ENCODE measurements at regions not wholly inside any gene's neighbourhood (a gene's known extent, or its start where the extent isn't known, plus 50 kb on each side); places are given as distances from the start of the nearest gene placed in this dataset.
A peak's percentile ranks its signal among the peaks of the same experiment; 100 is the strongest.

DNA sequence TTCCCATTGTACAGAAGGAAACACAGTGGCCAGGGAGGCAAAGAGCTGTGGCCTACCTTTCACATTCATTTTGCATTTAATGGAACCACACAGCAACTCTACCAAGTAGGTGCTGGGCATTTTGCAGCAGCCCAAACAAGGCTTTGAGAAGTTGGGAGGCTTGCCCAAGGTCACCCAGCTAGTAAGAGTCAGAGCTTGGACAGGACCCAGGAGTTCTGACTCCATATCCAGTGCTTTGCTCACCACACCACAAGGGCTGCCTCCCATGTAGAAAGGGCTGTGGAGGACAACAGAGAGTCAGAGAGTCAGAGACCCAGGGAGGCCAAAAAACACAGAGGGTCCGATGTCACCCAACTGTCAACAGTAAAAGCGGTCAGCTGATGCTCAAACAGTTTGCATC, 400.2 kb downstream of the BCL11B start:
- FAIRE-seq (no peak), DNase-seq (ENCODE audit: low spot score in 2 of 2) (no peak)

DNA sequence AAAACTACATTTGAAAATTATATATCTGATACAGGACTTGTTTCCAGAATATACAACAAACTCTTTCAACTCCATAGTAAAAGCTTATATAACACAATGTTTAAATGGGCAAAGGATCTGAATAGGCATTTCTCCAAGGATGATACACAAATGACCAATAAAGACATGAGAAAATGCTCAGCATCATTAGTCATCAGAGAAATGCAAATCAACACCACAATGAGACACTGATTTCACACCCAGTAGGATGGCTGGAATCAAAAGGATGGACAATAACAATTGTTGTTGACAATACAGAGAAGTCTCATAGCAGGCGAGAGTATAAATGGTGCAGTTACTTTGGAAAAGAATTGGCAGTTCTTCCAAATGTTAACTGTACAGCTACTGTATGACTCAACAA, 394.9 kb downstream of the BCL11B start:
- no peak for FAIRE-seq
- no peak for DNase-seq (ENCODE audit: low spot score in 2 of 2)

DNA sequence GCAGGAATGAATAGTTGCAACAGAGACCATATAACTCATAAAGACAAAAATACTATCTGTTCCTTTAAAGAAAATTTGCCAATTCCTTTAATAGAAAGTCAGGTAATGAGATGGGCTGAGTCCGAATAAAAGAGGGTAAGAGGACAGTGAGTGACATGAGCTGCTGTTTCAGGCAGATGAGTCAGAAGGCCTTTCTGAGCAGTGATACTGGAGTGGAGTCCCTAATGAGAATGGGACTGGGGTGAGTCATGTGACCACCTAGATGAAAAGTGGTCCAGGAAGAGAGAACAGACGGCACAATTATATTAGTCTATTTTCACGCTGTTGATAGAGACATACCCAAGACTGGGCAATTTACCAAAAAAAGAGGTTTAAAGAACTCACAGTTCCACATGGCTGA, 393.7 kb downstream of the BCL11B start:
- DNase-seq (ENCODE audit: low spot score in 2 of 2) (no peak), FAIRE-seq (no peak)

DNA sequence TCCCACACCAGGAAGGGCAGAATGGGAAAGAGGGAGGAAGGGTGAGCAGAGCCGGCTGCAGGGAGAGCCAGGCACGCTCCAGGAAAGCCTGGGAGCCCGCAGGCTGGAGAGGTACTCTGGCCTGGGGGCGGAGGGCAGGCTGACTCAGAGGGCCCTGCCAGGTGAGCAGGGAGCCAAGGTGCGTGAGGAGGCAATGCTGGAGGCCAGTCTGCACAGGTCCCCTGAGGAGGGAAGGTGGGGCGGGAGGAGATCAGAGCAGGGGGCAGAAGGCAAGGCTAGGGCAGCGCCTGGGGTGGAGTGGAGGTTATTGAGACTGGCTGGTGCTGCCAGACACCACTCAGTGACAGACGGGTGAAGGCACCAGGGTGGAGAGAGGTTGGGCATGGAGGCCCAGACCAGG, 385.0 kb downstream of the BCL11B start:
- DNase-seq (ENCODE audit: low spot score in 2 of 2) (no peak), FAIRE-seq (no peak)

DNA sequence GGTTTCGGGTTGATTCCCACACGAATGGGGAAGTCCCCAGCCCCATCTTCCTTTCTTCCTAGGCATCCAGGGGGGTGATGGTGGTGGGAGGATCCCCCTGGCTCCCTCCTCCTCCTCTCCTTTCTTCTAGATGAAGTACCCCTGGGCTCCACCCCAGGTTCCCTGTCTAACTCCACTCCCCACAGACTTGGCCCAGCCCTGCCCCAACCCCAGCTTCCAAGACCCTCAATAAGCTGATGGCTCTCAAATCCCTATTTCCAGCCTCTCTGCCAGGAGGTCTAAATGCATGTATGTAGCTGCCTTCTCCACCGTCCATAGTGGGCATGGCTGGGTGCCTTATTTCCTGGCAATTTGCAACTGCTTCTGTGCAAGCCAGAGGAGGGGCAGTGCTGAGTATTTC, 383.7 kb downstream of the BCL11B start:
- FAIRE-seq (no peak), DNase-seq (ENCODE audit: low spot score in 2 of 2) (no peak)

DNA sequence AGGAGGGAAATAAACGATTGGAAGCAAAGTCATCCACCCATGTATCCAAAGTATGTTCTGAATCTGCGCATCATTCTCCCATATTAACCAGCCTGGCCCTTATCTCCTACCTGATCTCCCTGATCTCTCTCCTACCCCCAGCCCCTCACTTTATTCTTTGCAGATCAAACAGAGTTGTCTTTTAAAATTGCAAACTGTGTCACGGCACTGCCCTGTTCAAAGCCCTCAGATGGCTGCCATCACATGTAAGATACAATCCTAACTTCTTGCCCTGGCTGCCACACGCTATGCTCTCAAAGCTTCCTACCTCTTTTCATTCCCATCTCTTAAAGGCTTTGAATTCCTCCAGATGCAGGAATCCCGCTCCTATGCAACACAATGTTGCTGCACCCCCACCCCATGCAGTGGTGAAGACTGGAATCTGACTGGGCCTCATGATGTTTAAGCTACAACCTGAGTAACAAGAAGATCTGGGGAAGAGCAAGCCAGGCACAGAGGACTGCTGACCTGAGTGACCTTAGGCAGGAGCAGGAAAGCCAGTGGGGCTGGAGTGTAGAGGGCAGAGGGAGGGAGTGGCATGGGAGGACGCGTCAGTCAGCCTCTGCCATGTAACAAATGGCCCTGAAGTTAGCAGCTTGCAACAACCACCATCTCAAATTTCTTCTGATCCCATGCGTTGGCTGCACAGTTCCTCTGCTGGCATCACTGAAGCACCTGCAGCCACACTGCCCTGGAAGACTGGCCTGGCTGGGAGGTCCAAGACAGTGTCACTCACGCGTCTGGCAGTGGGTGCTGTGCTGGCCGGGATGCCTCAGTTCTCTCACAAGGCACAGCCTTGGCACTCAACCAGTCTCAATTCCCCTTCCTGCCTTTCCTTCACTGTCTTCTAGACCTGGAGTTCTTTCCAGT, 382.8 kb downstream of the BCL11B start:
- FAIRE-seq (no peak), DNase-seq (ENCODE audit: low spot score in 2 of 2) (no peak)

DNA sequence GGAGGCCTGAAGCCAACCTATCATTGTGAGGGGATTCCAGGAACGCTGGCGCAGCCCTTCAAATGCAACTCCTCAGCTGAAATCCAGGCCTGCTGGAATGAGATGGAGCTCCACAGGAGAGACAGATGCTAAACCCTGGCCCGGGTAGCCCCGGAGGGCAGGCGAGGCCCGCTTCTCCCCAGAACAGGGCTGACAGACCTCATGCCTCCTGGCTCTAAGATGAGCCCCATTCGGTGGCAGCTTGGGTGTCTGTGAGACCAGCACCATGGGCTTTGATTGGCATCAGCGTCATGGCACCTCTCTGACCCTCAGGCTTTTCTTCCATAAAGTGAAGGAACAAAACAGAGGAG, 382.2 kb downstream of the BCL11B start:
- DNase-seq (ENCODE audit: low spot score in 2 of 2): no peak
- FAIRE-seq: no peak

DNA sequence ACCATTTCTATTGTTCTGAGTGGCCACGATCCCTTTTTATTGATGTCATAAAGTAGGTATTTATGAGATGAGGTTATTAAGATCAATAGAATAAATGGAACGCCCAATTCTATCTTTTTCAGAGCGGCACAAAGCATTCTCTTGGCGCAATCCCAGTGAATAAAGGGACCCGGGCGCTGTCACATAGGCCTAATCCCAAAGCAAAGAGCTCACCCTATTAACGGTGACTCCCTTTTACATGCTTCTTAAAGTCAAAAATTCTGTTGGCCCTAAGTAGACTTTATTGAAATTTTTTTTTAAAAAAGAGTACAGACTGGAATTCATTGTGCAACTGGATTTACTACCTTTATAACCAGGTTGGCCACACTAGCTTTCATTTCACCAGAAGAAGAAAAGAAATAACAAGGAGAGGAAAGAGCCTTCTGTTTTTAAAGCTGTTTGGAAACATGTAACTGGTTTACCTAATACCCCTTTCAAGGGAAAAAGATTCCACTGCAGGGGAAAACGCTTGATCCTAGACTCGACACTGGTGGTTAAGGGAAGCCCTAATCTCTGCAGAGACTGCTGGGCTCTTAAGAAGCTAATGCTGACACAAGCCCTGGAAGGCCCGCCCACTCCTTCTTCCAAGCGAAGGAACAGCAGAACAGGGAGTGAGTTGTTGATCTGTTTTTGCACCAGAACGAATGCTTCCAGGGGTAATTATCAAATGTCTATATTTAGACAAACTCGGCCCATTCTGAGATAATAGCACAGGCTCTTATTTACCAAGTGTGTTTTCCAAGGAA, 381.2 kb downstream of the BCL11B start:
- FAIRE-seq (no peak), DNase-seq (ENCODE audit: low spot score in 2 of 2) (no peak)

DNA sequence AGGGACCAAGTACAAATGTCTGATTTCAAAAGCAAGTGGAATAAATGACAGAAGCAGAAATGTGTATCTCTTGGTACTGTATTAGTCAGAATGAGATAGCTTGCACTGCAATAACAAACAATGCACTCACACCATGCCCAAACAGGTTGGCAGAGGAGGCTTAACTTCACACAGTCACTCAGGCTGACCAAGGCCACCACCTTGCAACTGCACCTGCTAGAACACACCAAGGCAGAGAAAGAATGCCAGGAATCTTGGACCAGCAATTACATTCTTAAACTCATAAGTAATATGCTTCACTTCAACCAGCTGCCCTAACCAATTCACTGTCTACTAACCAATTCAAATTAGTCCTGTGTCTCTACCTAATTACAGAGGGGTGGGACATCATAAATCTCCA, 378.3 kb downstream of the BCL11B start:
- FAIRE-seq: no peak
- no peak for DNase-seq (ENCODE audit: low spot score in 2 of 2)

DNA sequence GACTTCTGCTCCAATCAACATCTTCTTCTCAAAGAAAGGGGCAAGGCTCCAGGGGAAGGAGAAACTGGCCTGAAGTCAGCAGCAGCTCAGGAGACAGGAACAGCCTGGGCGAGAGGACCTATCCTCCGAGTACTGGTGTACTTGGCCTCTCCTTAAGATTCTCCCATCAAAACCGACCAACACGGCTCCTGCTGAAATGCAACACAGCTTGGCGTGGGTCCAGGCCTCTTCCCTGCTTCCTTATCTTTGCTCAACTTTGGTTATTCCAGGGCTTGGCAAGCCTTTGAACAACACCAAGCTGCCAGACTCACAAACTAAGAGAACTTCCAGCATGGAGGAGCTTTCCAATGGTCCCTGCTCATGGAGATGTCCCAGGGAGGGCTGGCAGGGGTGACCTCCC, 377.4 kb downstream of the BCL11B start:
- DNase-seq (ENCODE audit: low spot score in 2 of 2) (no peak), FAIRE-seq (no peak)

DNA sequence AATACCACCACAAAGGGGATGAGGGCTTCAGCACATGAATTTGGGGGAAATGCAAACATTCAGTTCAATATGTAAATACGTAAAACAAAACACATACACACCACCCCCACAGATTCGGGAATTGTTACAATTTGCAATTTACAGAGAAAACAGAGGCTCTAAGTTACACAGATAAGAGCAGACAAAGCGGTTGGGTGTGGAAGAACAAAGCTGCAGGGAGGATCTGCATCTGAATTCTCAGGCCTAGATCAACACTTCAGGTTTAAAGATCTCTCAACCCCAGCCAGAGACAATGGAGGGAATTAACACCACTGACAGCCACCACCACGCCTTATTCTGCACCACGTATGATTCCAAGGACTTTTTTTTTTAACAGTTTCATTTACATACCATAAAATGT, 375.5 kb downstream of the BCL11B start:
- DNase-seq (ENCODE audit: low spot score in 2 of 2) (no peak), FAIRE-seq (no peak)

DNA sequence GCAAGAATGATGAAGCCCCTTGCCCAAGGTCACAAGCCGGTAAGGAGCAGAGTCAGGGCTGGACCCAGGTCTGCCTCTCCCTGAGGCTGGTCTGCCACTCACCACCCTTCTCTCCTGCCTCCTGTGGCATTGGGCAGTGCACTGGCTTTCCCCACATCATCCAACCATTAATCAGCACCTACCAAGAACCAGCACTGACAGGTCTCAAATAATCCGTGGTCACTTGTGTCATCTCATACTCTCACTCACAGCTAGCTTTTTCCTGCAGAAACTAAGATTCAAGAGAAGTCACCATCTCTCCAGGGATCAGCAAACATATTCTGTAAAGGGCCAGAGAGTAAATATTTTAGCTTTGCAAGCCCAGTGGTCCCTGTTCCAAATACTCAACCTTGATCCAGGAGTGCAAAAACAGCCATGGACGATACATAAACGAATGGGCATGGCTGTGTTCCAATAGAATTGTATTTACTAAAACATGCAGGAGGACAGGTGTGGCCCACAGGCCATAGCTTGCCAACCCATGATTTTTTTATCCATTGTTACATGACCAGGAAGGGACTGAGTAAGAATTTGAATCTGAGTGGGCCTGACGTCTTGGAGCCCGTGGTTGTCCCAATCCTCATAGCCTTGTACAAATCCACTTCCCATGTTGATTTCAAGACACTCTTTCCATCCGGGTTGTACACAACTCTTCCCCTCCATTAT, 374.2 kb downstream of the BCL11B start:
- no peak for DNase-seq (ENCODE audit: low spot score in 2 of 2)
- FAIRE-seq: no peak

DNA sequence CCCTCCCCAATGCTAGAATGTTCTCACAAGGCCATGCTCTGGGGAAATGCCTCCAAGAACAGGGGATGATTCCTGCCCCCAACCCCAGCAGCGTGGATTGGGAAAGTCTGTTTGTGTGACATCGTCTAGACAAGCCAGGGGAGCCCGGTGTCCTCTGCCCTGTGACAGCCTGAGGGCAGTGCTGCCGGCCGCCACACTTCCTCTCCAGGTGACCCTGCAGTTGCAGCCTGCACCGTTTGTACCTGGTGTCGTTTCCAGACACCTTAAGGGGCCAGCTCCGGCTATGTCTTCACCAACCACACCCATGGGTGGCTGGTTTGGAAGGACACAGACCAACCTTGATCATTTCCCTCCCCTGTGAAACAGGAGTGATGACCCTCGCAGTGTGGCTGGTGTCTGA, 372.6 kb downstream of the BCL11B start:
- DNase-seq (ENCODE audit: low spot score in 2 of 2) (no peak), FAIRE-seq (no peak)

DNA sequence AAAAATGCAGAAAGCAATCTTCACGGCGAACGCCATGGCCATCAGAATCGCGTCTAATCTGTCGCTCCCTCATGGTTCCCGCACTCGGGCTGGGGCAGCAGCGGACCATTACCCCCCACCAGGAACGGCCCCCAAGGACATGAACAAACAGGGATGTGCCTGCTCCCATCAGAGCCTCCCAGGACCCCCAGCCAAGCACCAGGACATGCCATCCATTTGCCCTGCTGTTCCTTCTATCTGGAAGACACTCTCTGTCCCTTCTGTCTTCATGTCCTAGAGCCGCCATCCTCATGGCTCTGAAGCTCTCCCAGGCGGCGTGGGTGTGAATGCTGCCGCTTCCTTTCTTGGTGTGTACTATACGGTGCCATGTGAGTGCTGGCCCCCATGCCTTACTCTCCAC, 371.8 kb downstream of the BCL11B start:
- FAIRE-seq: no peak
- no peak for DNase-seq (ENCODE audit: low spot score in 2 of 2)

DNA sequence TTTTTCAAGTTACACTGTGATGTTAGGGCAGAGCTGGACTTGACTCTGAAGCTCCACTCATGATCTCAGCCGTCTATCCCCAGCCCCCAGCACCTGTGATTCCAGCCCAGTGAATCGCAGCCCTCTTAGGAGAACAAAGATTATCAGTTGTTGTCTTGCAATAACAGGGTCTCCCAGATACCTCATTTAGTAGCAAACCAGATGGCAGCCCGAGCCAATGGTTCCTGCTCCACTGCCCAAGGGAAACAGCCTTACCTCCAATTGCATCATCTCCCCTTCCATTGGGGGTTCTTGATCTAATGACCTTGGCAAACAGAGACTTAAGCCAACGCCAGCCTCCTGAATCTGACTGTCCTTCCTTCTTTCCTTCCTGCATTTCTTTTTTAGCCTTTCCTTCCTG, 371.2 kb downstream of the BCL11B start:
- no peak for FAIRE-seq

DNA sequence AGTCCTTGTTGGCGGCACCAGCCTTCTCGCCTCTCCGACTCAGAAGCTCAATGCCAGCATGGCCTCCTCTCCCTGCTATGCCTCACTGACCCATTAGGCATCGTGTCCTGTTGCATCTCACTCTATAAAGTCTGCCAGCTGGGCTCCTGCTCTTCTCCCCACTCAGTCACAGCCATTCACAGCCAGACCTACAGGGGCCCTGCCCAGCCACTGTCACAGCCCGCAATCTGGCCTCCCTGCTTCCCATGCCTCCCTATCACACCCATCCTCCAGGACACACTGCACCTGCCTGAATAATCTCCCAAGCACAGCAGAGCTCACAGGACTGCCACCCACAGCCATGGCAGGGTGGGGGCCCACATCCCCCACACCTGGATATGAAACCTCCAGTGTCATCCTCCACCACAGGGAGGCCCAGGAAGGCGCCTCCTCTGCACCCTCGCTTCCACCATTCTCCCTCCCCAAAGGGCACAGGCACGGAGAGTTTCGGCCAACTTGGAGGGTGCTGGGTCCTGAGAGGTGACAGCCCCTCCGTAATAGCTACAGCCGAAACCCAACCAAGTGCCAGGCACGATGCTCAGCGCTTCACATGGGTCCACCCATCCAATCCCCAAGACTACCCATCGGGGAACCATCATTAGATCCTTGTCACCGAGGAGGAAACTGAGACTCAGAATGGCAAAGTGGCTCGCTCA, 370.3 kb downstream of the BCL11B start:
- DNase-seq (ENCODE audit: low spot score in 2 of 2): no peak
- no peak for FAIRE-seq

More for the DNA sequence above, 371.2 kb downstream of the BCL11B start:
- no peak for DNase-seq (ENCODE audit: low spot score in 2 of 2)

DNA sequence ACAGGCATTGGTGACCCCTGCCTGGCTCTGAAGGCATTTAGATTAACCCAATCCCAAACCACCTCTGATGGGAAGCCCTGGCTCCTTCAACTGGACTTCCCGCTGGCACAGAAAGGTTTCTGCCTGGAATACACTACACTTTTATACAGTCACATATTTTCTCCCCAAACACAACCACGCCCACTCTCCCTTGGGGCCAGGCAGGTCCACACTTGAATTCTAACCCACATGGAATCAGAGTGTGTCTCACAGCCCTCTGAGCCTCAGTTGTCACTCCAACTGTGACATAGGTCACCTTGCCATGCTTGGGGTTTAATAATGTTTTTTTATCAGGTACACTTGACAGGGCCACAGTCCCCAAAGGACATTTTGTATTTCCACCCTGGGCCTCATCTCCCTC, 368.6 kb downstream of the BCL11B start:
- no peak for DNase-seq (ENCODE audit: low spot score in 2 of 2)
- FAIRE-seq: no peak

DNA sequence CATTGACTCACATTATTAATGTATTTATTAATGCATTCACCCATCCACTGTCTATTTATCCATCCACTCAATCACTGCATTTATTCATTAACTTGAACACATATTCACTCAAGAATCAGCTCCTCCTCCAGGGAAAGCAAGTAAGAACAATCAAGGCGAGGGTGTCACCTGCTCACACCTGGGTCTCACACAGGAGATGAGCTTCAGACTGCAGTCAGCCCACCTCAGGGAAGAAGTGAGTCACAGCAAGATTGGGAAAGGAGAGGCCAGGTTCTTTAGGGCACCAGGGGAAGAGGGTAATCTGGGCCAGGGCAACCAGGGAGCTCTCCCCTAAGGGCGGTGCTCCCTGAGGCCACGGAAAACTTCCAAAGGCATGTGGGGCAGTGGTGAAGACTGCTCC, 367.3 kb downstream of the BCL11B start:
- no peak for DNase-seq (ENCODE audit: low spot score in 2 of 2)
- no peak for FAIRE-seq

DNA sequence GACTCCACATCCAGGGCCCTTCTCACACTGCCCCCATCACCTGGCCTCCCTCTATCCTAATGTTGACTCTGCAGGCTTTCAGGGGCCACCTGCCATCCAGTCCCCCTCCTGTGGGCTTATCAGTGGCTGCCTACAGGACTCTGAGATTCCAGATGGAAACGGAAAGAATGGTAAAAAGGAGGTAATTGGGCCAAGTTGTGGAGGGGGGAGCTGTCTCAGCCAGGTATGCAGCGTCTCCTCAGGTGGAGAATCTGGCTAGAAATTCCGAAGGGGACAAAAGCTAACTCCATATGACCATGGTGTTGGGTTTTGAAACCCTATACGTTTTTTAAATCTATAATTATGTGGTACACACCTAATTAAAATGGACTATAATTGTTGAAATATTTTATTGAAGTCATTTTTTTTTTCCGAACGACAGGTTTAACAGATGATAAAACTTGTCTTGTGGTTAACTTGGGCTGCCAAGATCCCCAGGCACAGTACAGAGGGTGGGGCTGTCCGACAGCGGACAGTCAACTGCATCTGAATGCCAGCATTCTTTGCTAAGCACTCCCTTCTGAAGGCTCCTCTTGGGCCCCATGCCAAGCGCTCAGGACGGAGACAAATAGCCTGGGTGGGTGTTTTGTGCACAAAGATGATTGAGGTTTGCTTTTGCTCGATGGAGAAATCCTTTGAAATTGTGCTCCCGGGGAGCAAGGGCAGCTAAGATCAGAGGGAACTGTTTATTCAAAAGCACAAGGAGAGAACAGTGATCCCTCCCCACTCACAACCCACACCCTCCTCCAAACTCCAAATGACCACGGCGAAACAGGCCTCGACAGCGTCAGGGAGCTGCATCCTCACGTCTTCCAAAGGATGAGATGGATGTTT, 365.6 kb downstream of the BCL11B start:
- DNase-seq (ENCODE audit: low spot score in 2 of 2): peak in 1 of 2 donors; percentile 13
- FAIRE-seq: no peak

DNA sequence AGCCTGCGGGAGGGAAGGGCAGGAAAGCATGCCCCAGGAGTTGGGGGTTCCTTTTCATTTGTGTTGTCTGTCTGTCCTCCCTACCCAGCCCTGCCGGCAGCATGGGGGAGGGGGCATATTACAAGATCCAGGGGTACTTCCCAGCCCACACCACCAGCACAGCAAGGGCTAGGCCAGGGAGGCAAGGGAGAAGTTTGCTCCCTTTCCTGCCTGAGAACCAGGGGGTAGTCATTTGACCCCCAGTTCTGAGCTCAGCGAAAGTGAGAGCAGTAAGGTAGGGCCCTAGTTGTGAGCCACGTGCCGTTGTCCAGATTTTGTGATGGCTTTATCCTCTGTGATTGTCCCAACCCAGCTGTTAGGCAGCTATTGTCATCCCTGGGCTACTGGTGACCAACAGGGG, 364.7 kb downstream of the BCL11B start:
- DNase-seq (ENCODE audit: low spot score in 2 of 2) (no peak), FAIRE-seq (no peak)
